WERI-Rb-1 (cell line): ENCODE measurements at regions not wholly inside any gene's neighbourhood (a gene's known extent, or its start where the extent isn't known, plus 50 kb on each side); places are given as distances from the start of the nearest gene placed in this dataset.

ENCODE experiments used
- DNase-seq: peaks from one replicate; pipeline ENCODE4 v3.0.0-alpha.2; 2020
- H3K27ac ChIP-seq: fragments of 250-450 bp; sonication (Bioruptor Pico); 2 replicates; pipeline ENCODE4 v1.5.1; 2020; ENCODE audit warnings: mild to moderate bottlenecking, moderate library complexity
- H3K27me3 ChIP-seq: fragments of 250-450 bp; sonication (Bioruptor Pico); 2 replicates; pipeline ENCODE4 v1.5.1; 2021; ENCODE audit warnings: mild to moderate bottlenecking, low read depth, moderate library complexity; ENCODE audit not compliant: insufficient read depth, severe bottlenecking
- H3K36me3 ChIP-seq: fragments of 250-450 bp; sonication (Bioruptor Pico); 2 replicates; pipeline ENCODE4 v1.5.1; 2020; ENCODE audit warnings: mild to moderate bottlenecking, moderate library complexity
- H3K4me3 ChIP-seq: 2 replicates; pipeline ENCODE4 v1.5.1; 2011; ENCODE audit warnings: low read depth, mild to moderate bottlenecking, control low read depth, low read length
- H3K9me3 ChIP-seq: fragments of 250-450 bp; sonication (Bioruptor Pico); 2 replicates; pipeline ENCODE4 v1.5.1; 2021; ENCODE audit warnings: mild to moderate bottlenecking, moderate library complexity; ENCODE audit not compliant: severe bottlenecking
- TF ChIP-seq, protein P1 (sequence below): IDR thresholded peaks from 2 replicates; pipeline ENCODE4 v1.5.1; 2011; ENCODE audit warnings: low read depth, mild to moderate bottlenecking, control low read depth, inconsistent platforms, low read length

DNA sequence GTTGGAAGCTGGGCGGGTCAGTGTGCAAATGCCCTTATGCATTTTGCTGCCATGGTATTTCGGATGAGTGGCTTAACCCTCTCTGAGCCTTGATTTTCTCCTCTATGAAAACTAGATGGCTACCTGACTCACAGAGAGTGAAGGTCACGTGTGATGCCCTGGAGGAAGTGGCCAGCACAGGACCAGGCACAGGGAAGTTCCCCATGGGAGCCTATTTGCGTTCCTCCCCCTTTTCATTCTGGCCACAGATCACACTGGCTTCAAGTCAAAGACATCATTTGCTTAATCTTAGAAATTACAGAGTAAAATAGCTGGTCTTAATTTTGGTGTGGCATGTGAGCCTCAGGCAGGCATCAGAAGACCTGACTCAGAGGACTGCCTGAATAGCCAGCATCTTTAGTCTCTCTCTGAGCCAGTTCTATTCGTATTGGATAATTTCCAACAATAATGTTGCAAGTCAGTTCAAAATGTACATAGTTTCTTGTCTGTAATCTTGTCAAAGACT, 57.6 kb upstream of the CD302 start:
- Histone ChIP-seq H3K4me3 (no peak overlapping the region), H3K27ac (no peak overlapping the region), H3K9me3 (no peaks in the 10 kb centered on the region), H3K27me3 (no peaks in the 10 kb centered on the region), H3K36me3 (no peaks in the 10 kb centered on the region)
- DNase-seq: no peak
- TF ChIP-seq, protein P1, sequence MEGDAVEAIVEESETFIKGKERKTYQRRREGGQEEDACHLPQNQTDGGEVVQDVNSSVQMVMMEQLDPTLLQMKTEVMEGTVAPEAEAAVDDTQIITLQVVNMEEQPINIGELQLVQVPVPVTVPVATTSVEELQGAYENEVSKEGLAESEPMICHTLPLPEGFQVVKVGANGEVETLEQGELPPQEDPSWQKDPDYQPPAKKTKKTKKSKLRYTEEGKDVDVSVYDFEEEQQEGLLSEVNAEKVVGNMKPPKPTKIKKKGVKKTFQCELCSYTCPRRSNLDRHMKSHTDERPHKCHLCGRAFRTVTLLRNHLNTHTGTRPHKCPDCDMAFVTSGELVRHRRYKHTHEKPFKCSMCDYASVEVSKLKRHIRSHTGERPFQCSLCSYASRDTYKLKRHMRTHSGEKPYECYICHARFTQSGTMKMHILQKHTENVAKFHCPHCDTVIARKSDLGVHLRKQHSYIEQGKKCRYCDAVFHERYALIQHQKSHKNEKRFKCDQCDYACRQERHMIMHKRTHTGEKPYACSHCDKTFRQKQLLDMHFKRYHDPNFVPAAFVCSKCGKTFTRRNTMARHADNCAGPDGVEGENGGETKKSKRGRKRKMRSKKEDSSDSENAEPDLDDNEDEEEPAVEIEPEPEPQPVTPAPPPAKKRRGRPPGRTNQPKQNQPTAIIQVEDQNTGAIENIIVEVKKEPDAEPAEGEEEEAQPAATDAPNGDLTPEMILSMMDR: no peak

DNA sequence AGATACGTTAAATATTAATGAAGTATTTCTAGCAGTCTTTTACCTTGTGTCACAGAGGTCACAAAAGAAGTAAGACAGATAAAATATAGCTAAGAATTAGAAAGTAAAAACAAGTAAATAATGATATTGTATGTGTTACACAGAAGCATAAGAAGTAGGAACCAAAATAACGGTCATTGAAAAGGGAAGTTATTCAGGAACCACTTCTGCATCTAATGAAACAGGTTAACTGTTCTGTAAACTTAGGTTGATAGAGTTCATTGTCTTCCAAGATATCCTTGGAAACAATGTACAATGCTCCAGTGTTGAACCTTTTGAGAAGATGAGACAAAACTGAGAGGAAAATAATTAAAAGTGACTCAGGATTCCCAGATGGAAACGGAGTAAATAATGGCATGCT, 57.1 kb upstream of the CD302 start:
- no peak overlapping the region for H3K4me3 ChIP-seq
- no peak overlapping the region for H3K27ac ChIP-seq
- H3K36me3 ChIP-seq: no peaks in the 10 kb centered on the region
- no peaks in the 10 kb centered on the region for H3K9me3 ChIP-seq
- DNase-seq: no peak
- TF ChIP-seq, protein P1: no peak
- H3K27me3 ChIP-seq: no peaks in the 10 kb centered on the region

DNA sequence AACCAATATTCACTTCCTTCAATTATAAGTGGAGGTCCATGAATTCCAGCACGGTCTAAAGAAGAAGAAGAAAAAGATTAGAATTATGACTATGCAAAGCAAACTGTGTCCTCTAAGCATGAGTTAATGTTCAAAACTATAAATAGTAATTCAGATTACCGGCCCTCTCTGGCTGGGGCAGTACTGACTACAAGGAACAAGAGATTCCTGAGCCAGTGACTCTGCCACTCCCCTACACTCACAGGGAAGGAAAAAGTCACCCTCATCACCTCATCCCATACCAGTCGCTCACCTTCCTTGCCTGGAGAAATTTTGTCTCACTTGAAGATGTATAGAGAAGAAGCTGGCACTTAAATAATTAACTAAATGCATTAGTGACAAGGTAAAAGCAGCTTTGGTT, 56.5 kb upstream of the CD302 start:
- H3K27me3 ChIP-seq: no peaks in the 10 kb centered on the region
- TF ChIP-seq, protein P1: no peak
- H3K9me3 ChIP-seq: no peaks in the 10 kb centered on the region
- H3K36me3 ChIP-seq: no peaks in the 10 kb centered on the region
- DNase-seq: no peak
- H3K4me3 ChIP-seq: no peak overlapping the region
- H3K27ac ChIP-seq: no peak overlapping the region

DNA sequence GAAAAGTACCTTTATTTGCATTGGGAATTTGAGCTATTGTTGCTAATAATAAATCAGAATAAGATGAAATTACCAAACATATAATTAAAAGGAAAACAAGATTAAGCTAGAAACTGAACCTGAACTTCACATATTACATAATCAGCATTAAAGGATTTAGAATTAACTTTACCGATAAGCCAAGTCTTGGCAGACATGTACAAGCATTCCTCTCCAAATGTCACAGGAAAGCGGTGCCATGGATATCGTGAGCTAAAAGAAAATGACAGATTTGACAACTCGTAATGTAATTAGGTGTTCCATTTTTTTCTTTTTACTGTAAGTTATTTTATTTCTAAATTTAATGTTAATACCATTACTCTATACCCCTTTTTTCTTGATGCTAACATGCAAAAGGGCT, 55.1 kb upstream of the CD302 start:
- no peak overlapping the region for H3K27ac ChIP-seq
- no peak overlapping the region for H3K4me3 ChIP-seq
- no peaks in the 10 kb centered on the region for H3K27me3 ChIP-seq
- no peaks in the 10 kb centered on the region for H3K36me3 ChIP-seq
- no peak for DNase-seq
- TF ChIP-seq, protein P1: no peak
- H3K9me3 ChIP-seq: no peaks in the 10 kb centered on the region

DNA sequence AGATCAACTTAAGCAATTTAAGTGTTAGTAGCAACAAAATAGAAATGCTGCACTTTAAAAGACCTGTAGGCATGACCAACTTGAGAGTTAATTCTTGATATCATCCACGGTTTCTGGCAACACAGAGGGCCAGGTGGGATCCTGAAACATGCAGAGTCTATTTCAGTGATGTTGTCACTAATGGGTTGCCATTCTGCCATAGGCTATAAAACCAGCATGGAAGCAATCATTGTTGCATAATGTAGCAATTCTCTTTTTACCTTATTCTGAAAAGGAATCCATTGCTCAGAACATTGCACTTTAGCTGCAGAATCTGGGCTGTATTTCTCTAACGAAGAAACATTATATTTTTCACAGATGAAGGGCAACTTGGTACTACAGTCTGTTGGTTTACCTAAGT, 53.9 kb upstream of the CD302 start:
- Histone ChIP-seq H3K4me3 (no peak overlapping the region), H3K27ac (no peak overlapping the region), H3K27me3 (no peaks in the 10 kb centered on the region), H3K36me3 (no peaks in the 10 kb centered on the region), H3K9me3 (no peaks in the 10 kb centered on the region)
- DNase-seq: no peak
- TF ChIP-seq, protein P1: no peak

DNA sequence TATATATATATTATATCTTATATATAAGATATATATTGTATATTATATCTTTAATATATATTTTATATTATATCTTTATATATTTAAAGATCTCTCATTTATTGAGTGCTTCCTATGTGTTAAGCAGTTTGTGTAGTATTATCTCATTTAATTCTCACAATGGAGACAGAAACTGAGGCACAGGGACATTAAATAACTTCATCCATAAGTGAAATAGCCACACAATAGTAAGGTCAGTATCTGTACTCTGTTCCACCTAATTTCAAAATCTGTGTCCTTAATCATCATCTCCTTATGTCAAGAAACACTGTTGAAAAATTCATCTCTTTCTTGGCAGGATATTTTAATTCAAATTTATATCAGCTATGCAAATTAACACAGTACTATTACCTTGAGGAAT, 52.8 kb upstream of the CD302 start:
- TF ChIP-seq, protein P1: no peak
- Histone ChIP-seq H3K27me3 (no peaks in the 10 kb centered on the region), H3K4me3 (no peak overlapping the region), H3K36me3 (no peaks in the 10 kb centered on the region), H3K27ac (no peak overlapping the region), H3K9me3 (no peaks in the 10 kb centered on the region)
- no peak for DNase-seq
